ENCODE measurements at regions not wholly inside any gene's neighbourhood (a gene's known extent, or its start where the extent isn't known, plus 50 kb on each side); places are given as distances from the start of the nearest gene placed in this dataset.

DNA sequence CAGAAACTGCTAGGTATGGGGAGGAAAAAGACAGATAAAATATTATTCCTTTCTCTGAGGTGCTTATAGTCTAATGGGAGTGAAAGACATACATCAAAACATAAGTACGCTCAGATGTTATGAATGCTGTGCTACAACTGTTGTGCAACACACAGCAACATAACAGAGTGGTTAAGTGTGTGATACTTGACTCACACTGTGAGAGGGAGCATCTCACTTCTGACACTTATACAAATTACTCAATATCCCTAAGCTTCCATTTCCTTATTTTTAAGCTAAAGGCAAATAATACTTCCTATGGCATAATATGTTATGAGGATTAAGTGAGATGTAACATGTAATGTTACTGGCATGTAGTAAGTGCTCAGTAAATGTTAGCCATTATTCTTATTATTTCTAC is 110.6 kb upstream of the FER start:
- DNase-seq (ENCODE audit: low spot score) = no peak
- Histone ChIP-seq H3K27me3 (ENCODE audit: insufficient read depth) (no peaks in the 10 kb centered on the region), H3F3A (replicated peaks; ENCODE audit: low read depth) (no peaks in the 10 kb centered on the region), H3K4me1 (ENCODE audit: insufficient read depth) (peaks cover 20% of the 10 kb centered on the region), H3K4me3 (no peak overlapping the region), H3K79me2 (replicated peaks; ENCODE audit: insufficient read depth) (no peaks in the 10 kb centered on the region), H3K4me2 (peak overlapping the region; percentile 18), H3K9me2 (ENCODE audit: insufficient read depth) (no peaks in the 10 kb centered on the region; the same call in 1 of the 2 replicates), H3K36me3 (ENCODE audit: insufficient read depth) (no peaks in the 10 kb centered on the region), H3K27ac (ENCODE audit: low read depth) (peak overlapping the region; percentile 13; the same call in 1 of the 2 replicates), H2AFZ (no peak overlapping the region), H4K20me1 (replicated peaks; ENCODE audit: insufficient read depth) (no peaks in the 10 kb centered on the region)
- no peak for ATAC-seq
- H3K27ac Mint-ChIP-seq = peak overlapping the region; percentile 89
- H3K4me1 Mint-ChIP-seq = peaks cover 29% of the 10 kb centered on the region
- no peaks in the 10 kb centered on the region for H3K9me3 Mint-ChIP-seq
- no peaks in the 10 kb centered on the region for H3K36me3 Mint-ChIP-seq (ENCODE audit: low read depth)
- no peaks in the 10 kb centered on the region for H3K27me3 Mint-ChIP-seq (ENCODE audit: insufficient read depth, low read depth, poor library complexity)
- no peak overlapping the region for H3K4me3 Mint-ChIP-seq
- TF ChIP-seq STAT1 (IDR thresholded peaks at IDR 0.05; ENCODE audit: unreplicated experiment) (no peak), EZH2phosphoT487 (IDR thresholded peaks at IDR 0.05; ENCODE audit: unreplicated experiment) (no peak), CREB1 (CRISPR knock-in tag; IDR thresholded peaks at IDR 0.05; ENCODE audit: low read depth) (no peak), POLR2AphosphoS5 (IDR thresholded peaks at IDR 0.05; ENCODE audit: low read depth) (no peak), ZNF331 (CRISPR knock-in tag; IDR thresholded peaks at IDR 0.05; ENCODE audit: low read depth) (no peak), EZH2 (IDR thresholded peaks at IDR 0.05; ENCODE audit: low read depth, unreplicated experiment) (no peak), JUNB (IDR thresholded peaks at IDR 0.05; ENCODE audit: unreplicated experiment) (no peak), CTCF (conservative IDR thresholded peaks at IDR 0.05; ENCODE audit: low read depth in 2 of 2) (no peak), NANOG (IDR thresholded peaks at IDR 0.05; ENCODE audit: borderline replicate concordance) (no peak), ZNF114 (CRISPR knock-in tag; IDR thresholded peaks at IDR 0.05) (no peak), REST (IDR thresholded peaks at IDR 0.05; ENCODE audit: unreplicated experiment) (no peak), ZNF462 (CRISPR knock-in tag; IDR thresholded peaks at IDR 0.05) (no peak)

All from GM23338 (cell line).